Fibroblast of lung (primary cell): ENCODE measurements at regions not wholly inside any gene's neighbourhood (a gene's known extent, or its start where the extent isn't known, plus 50 kb on each side); places are given as distances from the start of the nearest gene placed in this dataset.

Experiments
- EZH2 ChIP-seq: IDR thresholded peaks from 2 replicates; pipeline ENCODE4 v1.5.1; 2012; ENCODE audit warnings: low read length, control low read depth, mild to moderate bottlenecking; ENCODE audit errors: missing control alignments
- TF ChIP-seq, protein P1 (sequence below), 2 donors: IDR thresholded peaks in 1 of 2; conservative IDR thresholded peaks in 1 of 2; 1 replicate in 1 of 2; 2 replicates in 1 of 2; pipeline ENCODE4 v1.5.1; 2011 to 2012; ENCODE audit warnings: low read length in 2 of 2, control low read depth in 1 of 2, inconsistent platforms in 1 of 2, low read depth in 1 of 2, mild to moderate bottlenecking in 1 of 2

DNA sequence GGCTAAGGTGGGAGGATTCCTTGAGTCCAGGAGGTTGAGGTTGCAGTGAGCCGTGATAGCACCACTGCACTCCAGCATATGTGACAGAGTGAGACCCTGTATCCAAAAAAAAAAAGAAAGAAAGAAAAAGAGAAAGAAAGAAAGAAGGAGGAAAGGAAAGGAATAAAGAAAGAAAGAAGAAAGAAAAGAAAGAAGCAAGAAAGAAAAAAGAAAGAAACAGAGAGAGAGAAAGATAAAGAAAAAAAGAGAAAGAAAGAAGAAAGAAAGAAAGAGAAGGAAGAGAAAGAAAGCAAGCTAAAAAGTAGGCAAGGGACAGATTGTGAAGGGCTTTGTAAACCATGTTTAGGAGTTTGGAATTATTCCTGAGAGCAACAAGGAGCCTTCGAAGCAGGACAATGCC is 80.1 kb downstream of the MAB21L3 start:
- TF ChIP-seq, protein P1, sequence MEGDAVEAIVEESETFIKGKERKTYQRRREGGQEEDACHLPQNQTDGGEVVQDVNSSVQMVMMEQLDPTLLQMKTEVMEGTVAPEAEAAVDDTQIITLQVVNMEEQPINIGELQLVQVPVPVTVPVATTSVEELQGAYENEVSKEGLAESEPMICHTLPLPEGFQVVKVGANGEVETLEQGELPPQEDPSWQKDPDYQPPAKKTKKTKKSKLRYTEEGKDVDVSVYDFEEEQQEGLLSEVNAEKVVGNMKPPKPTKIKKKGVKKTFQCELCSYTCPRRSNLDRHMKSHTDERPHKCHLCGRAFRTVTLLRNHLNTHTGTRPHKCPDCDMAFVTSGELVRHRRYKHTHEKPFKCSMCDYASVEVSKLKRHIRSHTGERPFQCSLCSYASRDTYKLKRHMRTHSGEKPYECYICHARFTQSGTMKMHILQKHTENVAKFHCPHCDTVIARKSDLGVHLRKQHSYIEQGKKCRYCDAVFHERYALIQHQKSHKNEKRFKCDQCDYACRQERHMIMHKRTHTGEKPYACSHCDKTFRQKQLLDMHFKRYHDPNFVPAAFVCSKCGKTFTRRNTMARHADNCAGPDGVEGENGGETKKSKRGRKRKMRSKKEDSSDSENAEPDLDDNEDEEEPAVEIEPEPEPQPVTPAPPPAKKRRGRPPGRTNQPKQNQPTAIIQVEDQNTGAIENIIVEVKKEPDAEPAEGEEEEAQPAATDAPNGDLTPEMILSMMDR (conservative IDR thresholded peaks at IDR 0.05 in 1 of 2, IDR thresholded peaks at IDR 0.05 in 1 of 2; ENCODE audit: low read depth in 1 of 2, low read length in 2 of 2), result no peak
- no peak for TF ChIP-seq EZH2
